Retinal pigment epithelial cell (primary cell): ENCODE measurements at regions not wholly inside any gene's neighbourhood (a gene's known extent, or its start where the extent isn't known, plus 50 kb on each side); places are given as distances from the start of the nearest gene placed in this dataset.

Source experiments
- DNase-seq: peaks from one replicate; pipeline ENCODE4 v3.0.0-alpha.2; 2010; ENCODE audit warnings: low read depth
- H3K4me3 ChIP-seq: 2 replicates; pipeline ENCODE4 v1.5.1; 2011; ENCODE audit warnings: mild to moderate bottlenecking, low read length, control low read depth, moderate library complexity
- CTCF ChIP-seq: conservative IDR thresholded peaks from 2 replicates; pipeline ENCODE4 v1.5.1; 2011; ENCODE audit warnings: low read depth, low read length, control low read depth, inconsistent platforms

GRCh38 chr2:2826209-2826551 is 495.1 kb upstream of the MYT1L start:
- H3K4me3 ChIP-seq = no peak overlapping the region
- TF ChIP-seq CTCF = no peak
- DNase-seq = no peak

- no peak overlapping the region for H3K4me3 ChIP-seq
- no peak for TF ChIP-seq CTCF
- DNase-seq = no peak
Measured at GRCh38 chr2:2825516-2826208, 494.6 kb upstream of the MYT1L start.

- no peak overlapping the region for H3K4me3 ChIP-seq
- DNase-seq = no peak
- no peak for TF ChIP-seq CTCF
Measured at GRCh38 chr2:2825062-2825461, 494.0 kb upstream of the MYT1L start.

- no peak for TF ChIP-seq CTCF
- no peak for DNase-seq
- no peak overlapping the region for H3K4me3 ChIP-seq
Measured at GRCh38 chr2:2824588-2824987, 493.5 kb upstream of the MYT1L start.

GRCh38 chr2:2823061-2823753 is 492.1 kb upstream of the MYT1L start:
- no peak overlapping the region for H3K4me3 ChIP-seq
- no peak for DNase-seq
- TF ChIP-seq CTCF = no peak

GRCh38 chr2:2822143-2822542 is 491.1 kb upstream of the MYT1L start:
- TF ChIP-seq CTCF = no peak
- no peak overlapping the region for H3K4me3 ChIP-seq
- DNase-seq = no peak

- TF ChIP-seq CTCF = no peak
- no peak for DNase-seq
- H3K4me3 ChIP-seq = no peak overlapping the region
Measured at GRCh38 chr2:2812648-2813047, 481.6 kb upstream of the MYT1L start.
